Stimulated activated CD8-positive, alpha-beta memory T cell treated with anti-CD3 and anti-CD28 coated beads, Interleukin-7, amount 100 ng/mL, for 48 hours (primary cell): ENCODE measurements at regions not wholly inside any gene's neighbourhood (a gene's known extent, or its start where the extent isn't known, plus 50 kb on each side); places are given as distances from the start of the nearest gene placed in this dataset.

Source experiments
- DNase-seq, 2 donors: peaks; one replicate each; pipeline ENCODE4 v3.0.0-alpha.2; 2020; ENCODE audit warnings: low read depth in 1 of 2; ENCODE audit errors: extremely low read depth in 1 of 2

- no peak for DNase-seq
These were observed 69.2 kb downstream of the INHBA start for GRCh38 chr7:41633690-41634089.

- no peak for DNase-seq
These were observed 72.1 kb downstream of the INHBA start for GRCh38 chr7:41630741-41631140.

GRCh38 chr7:41629711-41630111, 73.2 kb downstream of the INHBA start:
- no peak for DNase-seq

GRCh38 chr7:41628901-41629300, 74.0 kb downstream of the INHBA start:
- no peak for DNase-seq

- DNase-seq = no peak
These were observed 75.1 kb downstream of the INHBA start for GRCh38 chr7:41627645-41628298.

GRCh38 chr7:41624818-41625217, 78.1 kb downstream of the INHBA start:
- DNase-seq = no peak

- DNase-seq = no peak
These were observed 80.7 kb downstream of the INHBA start for GRCh38 chr7:41621953-41622831.

- DNase-seq = no peak
These were observed 84.9 kb downstream of the INHBA start for GRCh38 chr7:41617987-41618386.

- no peak for DNase-seq
These were observed 90.1 kb downstream of the INHBA start for GRCh38 chr7:41612798-41613197.

- DNase-seq = no peak
These were observed 90.5 kb downstream of the INHBA start for GRCh38 chr7:41612386-41612785.

GRCh38 chr7:41608447-41608846, 94.4 kb downstream of the INHBA start:
- DNase-seq = no peak

GRCh38 chr7:41603985-41604384, 98.9 kb downstream of the INHBA start:
- no peak for DNase-seq

- no peak for DNase-seq
These were observed 103.1 kb downstream of the INHBA start for GRCh38 chr7:41599760-41600159.

- no peak for DNase-seq
These were observed 110.1 kb downstream of the INHBA start for GRCh38 chr7:41592794-41593193.

- DNase-seq = no peak
These were observed 110.7 kb downstream of the INHBA start for GRCh38 chr7:41592236-41592635.

GRCh38 chr7:41590986-41591385, 111.9 kb downstream of the INHBA start:
- DNase-seq = no peak

- DNase-seq = no peak
These were observed 114.5 kb downstream of the INHBA start for GRCh38 chr7:41588341-41588740.

GRCh38 chr7:41586931-41587640, 115.8 kb downstream of the INHBA start:
- no peak for DNase-seq

GRCh38 chr7:41584746-41585145, 118.1 kb downstream of the INHBA start:
- DNase-seq = no peak

GRCh38 chr7:41582116-41582515, 120.8 kb downstream of the INHBA start:
- no peak for DNase-seq

- DNase-seq = no peak
These were observed 121.8 kb downstream of the INHBA start for GRCh38 chr7:41581041-41581440.
